H9 (cell line): ENCODE measurements at regions not wholly inside any gene's neighbourhood (a gene's known extent, or its start where the extent isn't known, plus 50 kb on each side); places are given as distances from the start of the nearest gene placed in this dataset.

Experiments
- DNase-seq: peaks from one replicate; pipeline ENCODE4 v3.0.0-alpha.2; 2017
- H2AFZ ChIP-seq: one replicate; pipeline ENCODE4 v1.6.1; 2013; ENCODE audit warnings: mild to moderate bottlenecking, low read length, control low read depth, moderate library complexity
- H2AK5ac ChIP-seq: 2 replicates; pipeline ENCODE4 v1.6.1; 2013; ENCODE audit warnings: low read length, control low read depth, mixed read lengths; ENCODE audit not compliant: insufficient read length
- H2BK120ac ChIP-seq: one replicate; pipeline ENCODE4 v1.6.1; 2013; ENCODE audit warnings: low read depth, mild to moderate bottlenecking, low read length, control low read depth, inconsistent platforms; ENCODE audit not compliant: poor library complexity, severe bottlenecking
- H2BK12ac ChIP-seq: 2 replicates; pipeline ENCODE4 v1.6.1; 2013; ENCODE audit warnings: low read length, control low read depth, mixed read lengths, low read depth; ENCODE audit not compliant: insufficient read length
- H2BK15ac ChIP-seq: 2 replicates; pipeline ENCODE4 v1.6.1; 2013; ENCODE audit warnings: low read depth, low read length, control low read depth
- H2BK20ac ChIP-seq: one replicate; pipeline ENCODE4 v1.6.1; 2013; ENCODE audit warnings: low read depth, mild to moderate bottlenecking, low read length, control low read depth, inconsistent platforms; ENCODE audit not compliant: poor library complexity, severe bottlenecking
- H2BK5ac ChIP-seq: 2 replicates; pipeline ENCODE4 v1.6.1; 2013; ENCODE audit warnings: low read length, control low read depth, mixed read lengths; ENCODE audit not compliant: insufficient read length
- H3K14ac ChIP-seq: 2 replicates; pipeline ENCODE4 v1.6.1; 2013; ENCODE audit warnings: low read length, control low read depth; ENCODE audit not compliant: insufficient read depth
- H3K18ac ChIP-seq: 2 replicates; pipeline ENCODE4 v1.6.1; 2013; ENCODE audit warnings: low read depth, mild to moderate bottlenecking, mixed read lengths, low read length, control low read depth; ENCODE audit not compliant: insufficient read length
- H3K23ac ChIP-seq: 2 replicates; pipeline ENCODE4 v1.6.1; 2013; ENCODE audit warnings: low read length, control low read depth, mixed read lengths, low read depth; ENCODE audit not compliant: insufficient read length
- H3K23me2 ChIP-seq: 2 replicates; pipeline ENCODE4 v1.6.1; 2013; ENCODE audit warnings: low read depth, mild to moderate bottlenecking, mixed read lengths, low read length, control low read depth; ENCODE audit not compliant: insufficient read length, poor library complexity, severe bottlenecking
- H3K27ac ChIP-seq: 2 replicates; pipeline ENCODE4 v1.5.1; 2013; ENCODE audit warnings: low read length, control low read depth, mixed read lengths, low read depth; ENCODE audit not compliant: insufficient read length
- H3K27me3 ChIP-seq: 2 replicates; pipeline ENCODE4 v1.6.1; 2013; ENCODE audit warnings: low read length, control low read depth, inconsistent platforms; ENCODE audit not compliant: insufficient read depth
- H3K4ac ChIP-seq: 2 replicates; pipeline ENCODE4 v1.6.1; 2013; ENCODE audit warnings: low read depth, mild to moderate bottlenecking, control low read depth, inconsistent platforms, low read length, moderate library complexity
- H3K4me1 ChIP-seq: 2 replicates; pipeline ENCODE4 v1.6.1; 2013; ENCODE audit warnings: low read length, control low read depth, inconsistent platforms; ENCODE audit not compliant: insufficient read depth
- H3K4me2 ChIP-seq: 2 replicates; pipeline ENCODE4 v1.6.1; 2013; ENCODE audit warnings: low read length, control low read depth, mixed read lengths; ENCODE audit not compliant: insufficient read length, insufficient read depth
- H3K56ac ChIP-seq: 2 replicates; pipeline ENCODE4 v1.6.1; 2013; ENCODE audit warnings: low read depth, mild to moderate bottlenecking, mixed read lengths, low read length, control low read depth; ENCODE audit not compliant: insufficient read length
- H3K79me1 ChIP-seq: 2 replicates; pipeline ENCODE4 v1.6.1; 2013; ENCODE audit warnings: low read depth, mild to moderate bottlenecking, moderate library complexity, low read length, control low read depth, inconsistent platforms; ENCODE audit not compliant: insufficient read depth, poor library complexity, severe bottlenecking
- H3K79me2 ChIP-seq: 2 replicates; pipeline ENCODE4 v1.6.1; 2013; ENCODE audit warnings: low read length, control low read depth, inconsistent platforms; ENCODE audit not compliant: insufficient read depth
- H3K9ac ChIP-seq: 2 replicates; pipeline ENCODE4 v1.6.1; 2013; ENCODE audit warnings: low read length, control low read depth, mixed read lengths; ENCODE audit not compliant: insufficient read length; ENCODE audit errors: extremely low read depth
- H3K9me3 ChIP-seq: one replicate; pipeline ENCODE4 v1.6.1; 2013; ENCODE audit warnings: low read depth, low read length, inconsistent platforms; ENCODE audit not compliant: control insufficient read depth
- H3T11ph ChIP-seq: one replicate; pipeline ENCODE4 v1.6.1; 2013; ENCODE audit warnings: mild to moderate bottlenecking, low read length, control low read depth, inconsistent platforms
- H4K20me1 ChIP-seq: one replicate; pipeline ENCODE4 v1.6.1; 2013; ENCODE audit not compliant: control insufficient read depth, insufficient read length, insufficient read depth
- H4K5ac ChIP-seq: 2 replicates; pipeline ENCODE4 v1.6.1; 2013; ENCODE audit warnings: low read depth, mild to moderate bottlenecking, mixed read lengths, low read length, control low read depth; ENCODE audit not compliant: insufficient read length
- H4K8ac ChIP-seq: replicated peaks from 2 replicates; pipeline ENCODE4 v1.6.1; 2013; ENCODE audit warnings: low read length, control low read depth, mixed read lengths, low read depth; ENCODE audit not compliant: insufficient read length
- H4K91ac ChIP-seq: 2 replicates; pipeline ENCODE4 v1.6.1; 2013; ENCODE audit warnings: low read depth, mild to moderate bottlenecking, moderate library complexity, mixed read lengths, low read length, control low read depth; ENCODE audit not compliant: insufficient read length
- H3K27ac Mint-ChIP-seq, 3 experiments: 2 replicates in 2 of 3; 3 replicates in 1 of 3; pipeline ENCODE4 v1.8.0; 2020 to 2021; ENCODE audit warnings: mixed read lengths in 3 of 3, mild to moderate bottlenecking in 1 of 3, moderate library complexity in 1 of 3
- H3K27me3 Mint-ChIP-seq: 2 replicates; pipeline ENCODE4 v1.8.0; 2021; ENCODE audit warnings: low read depth, mild to moderate bottlenecking, moderate library complexity, mixed read lengths
- H3K36me3 Mint-ChIP-seq, 3 experiments: 2 replicates in 2 of 3; 3 replicates in 1 of 3; pipeline ENCODE4 v1.8.0; 2020 to 2021; ENCODE audit warnings: low read depth in 3 of 3, mixed read lengths in 3 of 3; ENCODE audit not compliant: insufficient read depth in 1 of 3
- H3K4me1 Mint-ChIP-seq, 2 experiments: 2 replicates each; pipeline ENCODE4 v1.8.0; 2020; ENCODE audit warnings: mixed read lengths in 2 of 2
- H3K4me3 Mint-ChIP-seq, 2 experiments: 2 replicates in 1 of 2; 3 replicates in 1 of 2; pipeline ENCODE4 v1.8.0; 2020 to 2021; ENCODE audit warnings: mild to moderate bottlenecking in 2 of 2, mixed read lengths in 2 of 2, moderate library complexity in 1 of 2
- H3K9me3 Mint-ChIP-seq, 2 experiments: 2 replicates in 1 of 2; 3 replicates in 1 of 2; pipeline ENCODE4 v1.8.0; 2020; ENCODE audit warnings: mild to moderate bottlenecking in 2 of 2, mixed read lengths in 2 of 2, moderate library complexity in 1 of 2
- CTCF ChIP-seq: fragments of 200-600 bp; sonication (generic); conservative IDR thresholded peaks from 3 replicates; pipeline ENCODE4 v1.8.0; 2021; ENCODE audit warnings: antibody characterized with exemption, mild to moderate bottlenecking
- WGBS: extraction: QIAGEN DNeasy Blood & Tissue Kit; methylation state at CpG from one replicate; pipeline ENCODE4 v1.1.7; 2013; ENCODE audit warnings: missing lambda C conversion rate, low lambda C conversion rate, mixed read lengths; ENCODE audit not compliant: insufficient read length; ENCODE audit errors: extremely low coverage; 5-methylcytosine and 5-hydroxymethylcytosine counted together

GRCh38 chr13:68170961-68171360 lies 940.8 kb upstream of the PCDH9 start:
- no peak overlapping the region for H4K91ac ChIP-seq
- Mint-ChIP-seq H3K36me3 (peaks cover 0 to 12% (median 0%) of the 10 kb centered on the region in 3 experiments; a peak in 2 of 7 replicates), H3K4me1 (no peaks in the 10 kb centered on the region), H3K27me3 (no peaks in the 10 kb centered on the region), H3K4me3 (no peak overlapping the region), H3K27ac (no peak overlapping the region), H3K9me3 (peaks cover 0 to 6% of the 10 kb centered on the region in 2 experiments; a peak in 3 of 5 replicates)
- H3K79me1 ChIP-seq, result no peaks in the 10 kb centered on the region
- no peaks in the 10 kb centered on the region for H3K27me3 ChIP-seq
- H2AK5ac ChIP-seq, result no peak overlapping the region
- H2AFZ ChIP-seq, result no peak overlapping the region
- H4K8ac ChIP-seq, result no peak overlapping the region
- H3K79me2 ChIP-seq, result no peaks in the 10 kb centered on the region
- H3T11ph ChIP-seq, result no peak overlapping the region
- no peak overlapping the region for H3K27ac ChIP-seq
- no peak overlapping the region for H3K9ac ChIP-seq
- H2BK5ac ChIP-seq, result no peak overlapping the region
- no peak overlapping the region for H3K23ac ChIP-seq
- no peaks in the 10 kb centered on the region for H4K20me1 ChIP-seq
- no peak overlapping the region for H3K14ac ChIP-seq
- WGBS, result no CpG with 5 or more reads among the region's 37 CpGs
- H3K4me1 ChIP-seq, result no peaks in the 10 kb centered on the region
- H3K4ac ChIP-seq, result no peak overlapping the region
- no peaks in the 10 kb centered on the region for H3K9me3 ChIP-seq
- no peak overlapping the region for H2BK12ac ChIP-seq
- H3K4me2 ChIP-seq, result no peak overlapping the region
- H3K23me2 ChIP-seq, result no peaks in the 10 kb centered on the region
- H3K18ac ChIP-seq, result no peak overlapping the region
- H4K5ac ChIP-seq, result no peak overlapping the region
- no peak for TF ChIP-seq CTCF
- no peak for DNase-seq
- H2BK20ac ChIP-seq, result no peak overlapping the region
- H2BK15ac ChIP-seq, result no peak overlapping the region
- no peak overlapping the region for H3K56ac ChIP-seq
- H2BK120ac ChIP-seq, result no peak overlapping the region
